ENCODE measurements at regions not wholly inside any gene's neighbourhood (a gene's known extent, or its start where the extent isn't known, plus 50 kb on each side); places are given as distances from the start of the nearest gene placed in this dataset.

DNA sequence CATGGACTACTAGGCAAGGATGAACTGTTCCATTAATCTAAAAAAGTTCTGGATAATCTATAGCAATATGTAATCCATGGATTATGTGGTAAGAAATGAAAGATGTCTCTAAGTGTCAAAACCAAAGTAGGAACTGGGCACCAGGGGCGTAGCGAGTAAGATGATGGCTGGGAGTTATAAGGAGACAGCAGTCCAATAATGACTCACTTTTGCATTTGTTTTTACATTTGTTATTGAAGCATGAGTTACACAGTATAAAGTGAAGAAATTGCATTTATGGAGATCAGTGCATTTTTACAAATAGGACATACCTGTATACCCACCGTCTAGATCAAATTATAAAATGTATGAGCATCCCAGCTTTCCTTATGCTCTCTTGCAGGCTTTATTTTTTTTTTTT lies 878.5 kb upstream of the MAP3K7 start:
- Histone ChIP-seq H3K36me3 (ENCODE audit: control insufficient read depth, insufficient read depth, low read length) (no peaks in the 10 kb centered on the region), H3K9ac (ENCODE audit: low read depth, low read length) (no peak overlapping the region), H3K4me1 (ENCODE audit: control insufficient read depth, insufficient read depth, low read length) (no peaks in the 10 kb centered on the region), H3K27ac (ENCODE audit: low read depth, low read length) (no peak overlapping the region), H3K9me3 (ENCODE audit: control insufficient read depth, insufficient read depth, low read length) (no peaks in the 10 kb centered on the region), H3K4me3 (ENCODE audit: low read depth, low read length) (no peak overlapping the region), H3K27me3 (ENCODE audit: control insufficient read depth, insufficient read depth, low read length) (no peaks in the 10 kb centered on the region)

GRCh38 chr6:91464718-91465117 lies 877.8 kb upstream of the MAP3K7 start:
- Histone ChIP-seq H3K9me3 (ENCODE audit: control insufficient read depth, insufficient read depth, low read length) (no peaks in the 10 kb centered on the region), H3K27ac (ENCODE audit: low read depth, low read length) (no peak overlapping the region), H3K4me1 (ENCODE audit: control insufficient read depth, insufficient read depth, low read length) (no peaks in the 10 kb centered on the region), H3K9ac (ENCODE audit: low read depth, low read length) (no peak overlapping the region), H3K4me3 (ENCODE audit: low read depth, low read length) (no peak overlapping the region), H3K36me3 (ENCODE audit: control insufficient read depth, insufficient read depth, low read length) (no peaks in the 10 kb centered on the region), H3K27me3 (ENCODE audit: control insufficient read depth, insufficient read depth, low read length) (no peaks in the 10 kb centered on the region)

DNA sequence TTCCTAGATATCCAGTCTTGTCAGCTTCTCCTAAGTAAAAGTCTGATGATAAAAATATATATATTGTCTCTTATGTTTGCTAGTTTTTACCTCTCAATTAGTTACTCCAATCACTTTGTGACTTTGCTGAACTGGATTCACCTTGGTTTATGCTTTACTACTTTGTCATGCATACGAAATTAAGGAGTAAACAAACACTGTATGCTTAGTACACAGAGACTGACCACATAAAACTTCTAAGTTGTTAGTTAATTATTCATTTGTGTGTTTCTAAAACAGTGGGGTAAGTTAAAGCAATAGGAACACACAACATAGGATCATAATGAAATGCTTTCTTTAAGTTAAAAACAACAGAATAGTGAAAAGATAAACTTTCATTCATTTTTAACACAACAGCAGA lies 877.3 kb upstream of the MAP3K7 start:
- Histone ChIP-seq H3K9ac (ENCODE audit: low read depth, low read length) (no peak overlapping the region), H3K4me1 (ENCODE audit: control insufficient read depth, insufficient read depth, low read length) (no peaks in the 10 kb centered on the region), H3K27me3 (ENCODE audit: control insufficient read depth, insufficient read depth, low read length) (no peaks in the 10 kb centered on the region), H3K27ac (ENCODE audit: low read depth, low read length) (no peak overlapping the region), H3K36me3 (ENCODE audit: control insufficient read depth, insufficient read depth, low read length) (no peaks in the 10 kb centered on the region), H3K9me3 (ENCODE audit: control insufficient read depth, insufficient read depth, low read length) (no peaks in the 10 kb centered on the region), H3K4me3 (ENCODE audit: low read depth, low read length) (no peak overlapping the region)

DNA sequence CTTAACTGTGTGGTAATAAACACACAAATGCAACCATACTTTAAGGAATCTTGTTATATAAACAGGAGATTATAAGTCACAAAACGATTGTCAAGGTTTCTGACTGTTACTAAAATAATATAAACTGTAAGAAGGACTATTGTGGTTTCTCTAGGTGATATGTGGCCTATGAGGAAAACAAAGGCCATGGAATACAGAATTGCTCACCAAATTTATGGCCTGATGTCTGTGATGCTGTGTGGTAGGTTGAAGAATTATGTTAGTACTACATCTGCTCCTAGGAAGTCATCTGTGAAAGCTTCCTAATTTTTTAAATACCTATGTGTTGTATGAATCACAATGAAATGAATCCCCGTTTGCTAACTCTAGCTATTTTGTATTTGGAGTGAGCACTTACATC lies 875.4 kb upstream of the MAP3K7 start:
- H3K9ac ChIP-seq (ENCODE audit: low read depth, low read length), result no peak overlapping the region
- H3K27me3 ChIP-seq (ENCODE audit: control insufficient read depth, insufficient read depth, low read length), result no peaks in the 10 kb centered on the region
- H3K4me3 ChIP-seq (ENCODE audit: low read depth, low read length), result no peak overlapping the region
- no peaks in the 10 kb centered on the region for H3K9me3 ChIP-seq (ENCODE audit: control insufficient read depth, insufficient read depth, low read length)
- H3K27ac ChIP-seq (ENCODE audit: low read depth, low read length), result no peak overlapping the region
- H3K4me1 ChIP-seq (ENCODE audit: control insufficient read depth, insufficient read depth, low read length), result no peaks in the 10 kb centered on the region
- no peaks in the 10 kb centered on the region for H3K36me3 ChIP-seq (ENCODE audit: control insufficient read depth, insufficient read depth, low read length)

GRCh38 chr6:91453224-91453878 lies 866.5 kb upstream of the MAP3K7 start:
- Histone ChIP-seq H3K36me3 (ENCODE audit: control insufficient read depth, insufficient read depth, low read length) (no peaks in the 10 kb centered on the region), H3K9ac (ENCODE audit: low read depth, low read length) (no peak overlapping the region), H3K4me1 (ENCODE audit: control insufficient read depth, insufficient read depth, low read length) (no peaks in the 10 kb centered on the region), H3K4me3 (ENCODE audit: low read depth, low read length) (no peak overlapping the region), H3K27me3 (ENCODE audit: control insufficient read depth, insufficient read depth, low read length) (no peaks in the 10 kb centered on the region), H3K9me3 (ENCODE audit: control insufficient read depth, insufficient read depth, low read length) (no peaks in the 10 kb centered on the region), H3K27ac (ENCODE audit: low read depth, low read length) (no peak overlapping the region)

GRCh38 chr6:91449539-91449938 lies 862.7 kb upstream of the MAP3K7 start:
- Histone ChIP-seq H3K36me3 (ENCODE audit: control insufficient read depth, insufficient read depth, low read length) (no peaks in the 10 kb centered on the region), H3K9ac (ENCODE audit: low read depth, low read length) (no peak overlapping the region), H3K9me3 (ENCODE audit: control insufficient read depth, insufficient read depth, low read length) (no peaks in the 10 kb centered on the region), H3K4me1 (ENCODE audit: control insufficient read depth, insufficient read depth, low read length) (no peaks in the 10 kb centered on the region), H3K27me3 (ENCODE audit: control insufficient read depth, insufficient read depth, low read length) (no peaks in the 10 kb centered on the region), H3K27ac (ENCODE audit: low read depth, low read length) (no peak overlapping the region), H3K4me3 (ENCODE audit: low read depth, low read length) (no peak overlapping the region)

DNA sequence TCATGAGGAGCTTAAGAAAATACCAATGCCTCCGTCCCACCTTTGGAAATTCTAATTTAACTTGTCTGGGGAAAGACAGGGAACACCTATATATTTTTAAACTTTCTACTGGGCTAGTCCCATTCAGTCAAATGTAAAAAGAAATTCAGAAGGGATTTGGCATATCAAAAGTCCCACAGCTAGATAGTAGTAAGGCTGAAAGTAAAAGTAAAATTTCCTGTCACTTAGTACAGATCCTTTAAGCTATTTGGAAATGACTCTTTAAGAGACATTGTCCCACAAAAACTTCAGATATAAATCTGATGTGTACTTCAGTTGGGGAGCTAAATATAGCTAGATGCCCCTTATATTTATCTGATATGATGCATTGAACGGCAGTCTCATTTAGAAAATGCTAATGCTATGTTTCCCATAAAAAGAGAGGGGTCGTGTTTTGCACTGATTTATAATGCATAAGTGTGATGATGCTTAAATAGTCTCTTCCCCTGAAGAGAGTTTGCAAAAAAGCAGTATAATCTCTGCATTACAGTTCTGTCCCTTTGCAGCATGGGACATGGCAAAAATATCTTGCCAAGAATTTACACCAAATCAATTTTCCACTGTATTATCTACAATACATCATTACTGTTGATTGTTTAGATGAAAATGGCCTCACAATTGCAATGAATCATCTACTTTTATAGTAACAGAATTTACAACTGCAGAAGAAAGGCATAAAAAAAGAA lies 860.8 kb upstream of the MAP3K7 start:
- no peaks in the 10 kb centered on the region for H3K9me3 ChIP-seq (ENCODE audit: control insufficient read depth, insufficient read depth, low read length)
- H3K27me3 ChIP-seq (ENCODE audit: control insufficient read depth, insufficient read depth, low read length), result no peaks in the 10 kb centered on the region
- no peak overlapping the region for H3K4me3 ChIP-seq (ENCODE audit: low read depth, low read length)
- no peak overlapping the region for H3K27ac ChIP-seq (ENCODE audit: low read depth, low read length)
- no peaks in the 10 kb centered on the region for H3K36me3 ChIP-seq (ENCODE audit: control insufficient read depth, insufficient read depth, low read length)
- H3K4me1 ChIP-seq (ENCODE audit: control insufficient read depth, insufficient read depth, low read length), result no peaks in the 10 kb centered on the region
- no peak overlapping the region for H3K9ac ChIP-seq (ENCODE audit: low read depth, low read length)

DNA sequence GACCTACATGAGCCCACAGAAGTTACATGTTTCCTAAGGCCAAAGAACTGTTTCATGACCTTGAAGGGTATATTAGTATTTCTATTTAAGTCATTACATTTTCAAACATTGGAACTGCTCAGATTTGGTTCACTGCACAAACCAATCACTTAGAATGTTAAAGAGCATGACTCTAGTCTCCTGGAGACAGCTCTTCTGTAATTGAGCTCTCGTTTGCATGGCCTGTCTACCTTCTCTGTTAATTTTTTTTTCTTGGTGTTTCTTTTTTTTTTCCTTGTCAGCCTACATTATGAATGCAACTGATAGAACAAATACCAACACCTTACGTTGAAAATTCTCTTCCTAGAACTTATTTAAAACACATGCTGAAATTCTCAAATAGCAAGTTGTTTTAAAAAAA lies 860.2 kb upstream of the MAP3K7 start:
- no peak overlapping the region for H3K9ac ChIP-seq (ENCODE audit: low read depth, low read length)
- H3K4me1 ChIP-seq (ENCODE audit: control insufficient read depth, insufficient read depth, low read length), result no peaks in the 10 kb centered on the region
- no peaks in the 10 kb centered on the region for H3K27me3 ChIP-seq (ENCODE audit: control insufficient read depth, insufficient read depth, low read length)
- H3K36me3 ChIP-seq (ENCODE audit: control insufficient read depth, insufficient read depth, low read length), result no peaks in the 10 kb centered on the region
- no peak overlapping the region for H3K27ac ChIP-seq (ENCODE audit: low read depth, low read length)
- H3K9me3 ChIP-seq (ENCODE audit: control insufficient read depth, insufficient read depth, low read length), result no peaks in the 10 kb centered on the region
- no peak overlapping the region for H3K4me3 ChIP-seq (ENCODE audit: low read depth, low read length)

- Histone ChIP-seq H3K9me3 (ENCODE audit: control insufficient read depth, insufficient read depth, low read length) (no peaks in the 10 kb centered on the region), H3K36me3 (ENCODE audit: control insufficient read depth, insufficient read depth, low read length) (no peaks in the 10 kb centered on the region), H3K27ac (ENCODE audit: low read depth, low read length) (no peak overlapping the region), H3K9ac (ENCODE audit: low read depth, low read length) (no peak overlapping the region), H3K27me3 (ENCODE audit: control insufficient read depth, insufficient read depth, low read length) (no peaks in the 10 kb centered on the region), H3K4me1 (ENCODE audit: control insufficient read depth, insufficient read depth, low read length) (peaks cover 3% of the 10 kb centered on the region), H3K4me3 (ENCODE audit: low read depth, low read length) (no peak overlapping the region)
Measured at GRCh38 chr6:91443405-91443804, 856.5 kb upstream of the MAP3K7 start.

DNA sequence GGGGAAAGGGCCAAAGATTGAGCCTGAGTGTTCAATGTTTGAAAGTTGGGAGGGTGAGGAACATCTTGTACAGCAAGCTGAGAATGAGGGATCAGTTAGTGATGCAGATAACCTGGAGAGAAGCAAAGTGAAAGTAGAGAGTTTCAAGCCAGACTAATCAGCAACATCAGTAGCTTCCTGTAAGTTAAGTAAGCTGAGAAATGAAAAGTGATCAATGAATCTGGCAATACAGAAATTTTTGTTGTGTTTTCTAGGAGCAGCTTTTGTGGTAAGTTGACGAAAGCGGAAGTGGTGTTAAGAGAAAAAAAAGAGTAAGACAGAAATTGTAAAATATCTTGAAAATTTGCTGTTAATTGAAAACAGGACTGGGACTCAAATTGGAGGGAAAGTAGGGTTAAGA lies 855.5 kb upstream of the MAP3K7 start:
- H3K27me3 ChIP-seq (ENCODE audit: control insufficient read depth, insufficient read depth, low read length), result no peaks in the 10 kb centered on the region
- no peaks in the 10 kb centered on the region for H3K9me3 ChIP-seq (ENCODE audit: control insufficient read depth, insufficient read depth, low read length)
- H3K4me1 ChIP-seq (ENCODE audit: control insufficient read depth, insufficient read depth, low read length), result peaks cover 11% of the 10 kb centered on the region
- no peaks in the 10 kb centered on the region for H3K36me3 ChIP-seq (ENCODE audit: control insufficient read depth, insufficient read depth, low read length)
- no peak overlapping the region for H3K4me3 ChIP-seq (ENCODE audit: low read depth, low read length)
- H3K9ac ChIP-seq (ENCODE audit: low read depth, low read length), result no peak overlapping the region
- no peak overlapping the region for H3K27ac ChIP-seq (ENCODE audit: low read depth, low read length)

DNA sequence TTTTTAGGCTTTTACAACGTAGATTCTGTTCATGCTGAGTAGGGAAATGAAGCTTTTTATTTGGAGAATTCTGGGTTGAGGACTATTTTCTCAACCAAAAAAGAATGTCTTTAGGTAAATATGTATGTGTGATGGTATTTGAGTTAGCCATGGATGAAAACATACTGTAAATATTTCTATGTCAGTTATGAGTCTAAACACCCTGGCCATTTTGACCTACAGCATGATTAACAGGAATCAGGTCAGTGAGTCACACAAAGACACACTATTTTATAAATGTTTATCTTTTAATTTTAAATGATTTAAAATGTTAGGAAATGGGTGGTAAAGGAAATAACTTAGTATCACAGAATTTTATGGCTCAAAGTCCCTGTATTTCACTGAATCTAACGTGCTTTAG lies 851.7 kb upstream of the MAP3K7 start:
- no peak overlapping the region for H3K27ac ChIP-seq (ENCODE audit: low read depth, low read length)
- H3K36me3 ChIP-seq (ENCODE audit: control insufficient read depth, insufficient read depth, low read length), result no peaks in the 10 kb centered on the region
- no peaks in the 10 kb centered on the region for H3K27me3 ChIP-seq (ENCODE audit: control insufficient read depth, insufficient read depth, low read length)
- no peak overlapping the region for H3K4me3 ChIP-seq (ENCODE audit: low read depth, low read length)
- H3K9me3 ChIP-seq (ENCODE audit: control insufficient read depth, insufficient read depth, low read length), result no peaks in the 10 kb centered on the region
- no peak overlapping the region for H3K9ac ChIP-seq (ENCODE audit: low read depth, low read length)
- peaks cover 12% of the 10 kb centered on the region for H3K4me1 ChIP-seq (ENCODE audit: control insufficient read depth, insufficient read depth, low read length)

Data from HUES48 (cell line).